Spleen (tissue), 11 donors: ENCODE measurements at regions not wholly inside any gene's neighbourhood (a gene's known extent, or its start where the extent isn't known, plus 50 kb on each side); places are given as distances from the start of the nearest gene placed in this dataset.

ENCODE experiments used
- DNase-seq: peaks from one replicate; pipeline ENCODE4 v3.0.0-alpha.2; 2020
- H3K27ac ChIP-seq, 8 donors: fragments of 200-600 bp; sonication (generic) in 7 of 8; 1 replicate in 4 of 8; 2 replicates in 4 of 8; pipeline versions ENCODE4 v1.5.0 to v1.8.0; 2016 to 2021; ENCODE audit warnings: inconsistent platforms in 4 of 8, mild to moderate bottlenecking in 4 of 8, moderate library complexity in 1 of 8
- H3K27me3 ChIP-seq, 7 donors: fragments of 200-600 bp; sonication (generic) in 6 of 7; replicated peaks in 1 of 7; 1 replicate in 4 of 7; 2 replicates in 3 of 7; pipeline versions ENCODE4 v1.5.0 to v1.8.0; 2016 to 2021; ENCODE audit warnings: inconsistent platforms in 3 of 7, mild to moderate bottlenecking in 1 of 7
- H3K36me3 ChIP-seq, 6 donors: fragments of 200-600 bp; sonication (generic) in 5 of 6; 1 replicate in 4 of 6; 2 replicates in 2 of 6; pipeline versions ENCODE4 v1.5.0 to v1.8.0; 2016 to 2021; ENCODE audit warnings: inconsistent platforms in 2 of 6
- H3K4me1 ChIP-seq, 6 donors: fragments of 200-600 bp; sonication (generic) in 5 of 6; 1 replicate in 3 of 6; 2 replicates in 3 of 6; pipeline versions ENCODE4 v1.5.0 to v1.8.0; 2016 to 2021; ENCODE audit warnings: inconsistent platforms in 3 of 6
- H3K4me3 ChIP-seq, 8 donors: fragments of 200-600 bp; sonication (generic) in 7 of 8; 1 replicate in 4 of 8; 2 replicates in 4 of 8; pipeline versions ENCODE4 v1.5.0 to v1.8.0; 2016 to 2021; ENCODE audit warnings: inconsistent platforms in 4 of 8, mild to moderate bottlenecking in 4 of 8, moderate library complexity in 2 of 8
- H3K9me3 ChIP-seq, 8 donors: fragments of 200-600 bp; sonication (generic) in 7 of 8; 1 replicate in 4 of 8; 2 replicates in 4 of 8; pipeline versions ENCODE4 v1.5.0 to v1.8.0; 2016 to 2021; ENCODE audit warnings: inconsistent platforms in 4 of 8
- CTCF ChIP-seq, 11 experiments: fragments of 200-600 bp in 7 of 11; fragments of 450-650 bp in 4 of 11; sonication (generic) in 4 of 11; IDR thresholded peaks in 8 of 11; conservative IDR thresholded peaks in 3 of 11; 1 replicate in 7 of 11; 2 replicates in 4 of 11; pipeline versions ENCODE4 v1.4.0 to v1.8.0; 2016 to 2021; ENCODE audit warnings: antibody characterized with exemption in 11 of 11, inconsistent platforms in 4 of 11, mild to moderate bottlenecking in 1 of 11
- POLR2A ChIP-seq, 3 donors: fragments of 450-650 bp; IDR thresholded peaks; one replicate each; pipeline ENCODE4 v1.5.1; 2017; ENCODE audit warnings: antibody characterized with exemption in 3 of 3, mild to moderate bottlenecking in 1 of 3
- POLR2AphosphoS5 ChIP-seq, 3 donors: sonication (generic); formaldehyde crosslinking; IDR thresholded peaks; one replicate each; pipeline ENCODE4 v1.5.1; 2017; ENCODE audit warnings: antibody characterized with exemption in 3 of 3
- WGBS, 5 donors: extraction: QIAGEN DNeasy Blood & Tissue Kit in 3 of 5; methylation state at CpG; one replicate each; pipeline versions ENCODE4 v1.1.5 to v1.1.7; 2013 to 2018; 5-methylcytosine and 5-hydroxymethylcytosine counted together
- intact Hi-C: fragments of 100-400 bp; cut with DNase I; formaldehyde crosslinking; loops from one replicate; pipeline ENCODE4 v1.15.0; 2023; ENCODE audit warnings: low total_unique reads
- donor health status: healthy with polysubstance abuse.
- donor health status: DM: no; HTN: no; CAD: no; lungs with moderate emphysema.
- donor health status: DM: no; HTN: no; CAD: no.
- donor health status: Bipolar disorder and iron deficiency.
- donor health status: healthy.
- donor health status: DM: no; HTN: no; CAD: no.
- donor health status: DM: yes; HTN: yes; CAD: no.

- 86 to 92% (median 87%) methylated on average over 5 of the region's 5 CpGs for WGBS, 5 donors
- TF ChIP-seq POLR2A (IDR thresholded peaks at IDR 0.05), result no peak
- no peak for TF ChIP-seq CTCF (IDR thresholded peaks at IDR 0.05 in 8 of 11, conservative IDR thresholded peaks at IDR 0.05 in 3 of 11)
- TF ChIP-seq POLR2AphosphoS5 (IDR thresholded peaks at IDR 0.05), result no peak
- H3K4me3 ChIP-seq, result no peak overlapping the region
- H3K4me1 ChIP-seq, result no peaks in the 10 kb centered on the region
- DNase-seq, result no peak
- H3K27ac ChIP-seq, result no peak overlapping the region
- no peaks in the 10 kb centered on the region for H3K36me3 ChIP-seq
- intact Hi-C loops, result no loop called here
- no peaks in the 10 kb centered on the region for H3K27me3 ChIP-seq
- no peaks in the 10 kb centered on the region for H3K9me3 ChIP-seq
Measured at GRCh38 chr11:109247071-109247470, 174.9 kb upstream of the C11orf87 start.

GRCh38 chr11:109249597-109249996, 172.4 kb upstream of the C11orf87 start:
- H3K27ac ChIP-seq, result no peak overlapping the region
- no peaks in the 10 kb centered on the region for H3K27me3 ChIP-seq
- TF ChIP-seq POLR2AphosphoS5 (IDR thresholded peaks at IDR 0.05) (no peak), POLR2A (IDR thresholded peaks at IDR 0.05) (no peak), CTCF (IDR thresholded peaks at IDR 0.05 in 8 of 11, conservative IDR thresholded peaks at IDR 0.05 in 3 of 11) (no peak)
- H3K9me3 ChIP-seq, result peaks cover 0 to 1% (median 0%) of the 10 kb centered on the region in 8 donors
- H3K36me3 ChIP-seq, result no peaks in the 10 kb centered on the region
- H3K4me3 ChIP-seq, result no peak overlapping the region
- WGBS, 5 donors, result 33 to 45% (median 44%) methylated on average over 3 of the region's 3 CpGs
- no peaks in the 10 kb centered on the region for H3K4me1 ChIP-seq
- intact Hi-C loops, result no loop called here
- no peak for DNase-seq

GRCh38 chr11:109251230-109251629, 170.8 kb upstream of the C11orf87 start:
- no peak for DNase-seq
- no peak for TF ChIP-seq POLR2A (IDR thresholded peaks at IDR 0.05)
- TF ChIP-seq POLR2AphosphoS5 (IDR thresholded peaks at IDR 0.05), result no peak
- no peak for TF ChIP-seq CTCF (IDR thresholded peaks at IDR 0.05 in 8 of 11, conservative IDR thresholded peaks at IDR 0.05 in 3 of 11)
- Histone ChIP-seq H3K9me3 (peaks cover 0 to 5% (median 0%) of the 10 kb centered on the region in 8 donors), H3K4me3 (no peak overlapping the region), H3K27me3 (no peaks in the 10 kb centered on the region), H3K4me1 (no peaks in the 10 kb centered on the region), H3K36me3 (no peaks in the 10 kb centered on the region), H3K27ac (no peak overlapping the region)
- intact Hi-C loops, result no loop called here
- WGBS, 5 donors, result 85 to 93% (median 86%) methylated on average over 5 of the region's 5 CpGs

GRCh38 chr11:109264128-109264527, 157.9 kb upstream of the C11orf87 start:
- H3K9me3 ChIP-seq, result peaks cover 0 to 59% (median 41%) of the 10 kb centered on the region in 8 donors
- no peak overlapping the region for H3K4me3 ChIP-seq
- WGBS, 5 donors, result 88 to 100% (median 91%) methylated on average over 1 of the region's 1 CpG
- H3K27ac ChIP-seq, result no peak overlapping the region
- no peaks in the 10 kb centered on the region for H3K27me3 ChIP-seq
- TF ChIP-seq CTCF (IDR thresholded peaks at IDR 0.05 in 8 of 11, conservative IDR thresholded peaks at IDR 0.05 in 3 of 11), result no peak
- TF ChIP-seq POLR2AphosphoS5 (IDR thresholded peaks at IDR 0.05), result no peak
- no peak for TF ChIP-seq POLR2A (IDR thresholded peaks at IDR 0.05)
- H3K4me1 ChIP-seq, result no peaks in the 10 kb centered on the region
- intact Hi-C loops, result no loop called here
- no peaks in the 10 kb centered on the region for H3K36me3 ChIP-seq
- DNase-seq, result no peak
